HG02938 (cell line): ENCODE measurements at regions not wholly inside any gene's neighbourhood (a gene's known extent, or its start where the extent isn't known, plus 50 kb on each side); places are given as distances from the start of the nearest gene placed in this dataset.
A peak's percentile ranks its signal among the peaks of the same experiment; 100 is the strongest.
"Not testable (repeated sequence)": the region's sequence is repeated elsewhere in the genome, so short reads cannot be mapped to it uniquely, and the experiment has no call there.

Experiments used
- ATAC-seq: cut with Tn5 transposase; IDR thresholded peaks from one replicate; pipeline ENCODE4 v1.9.1; 2021; ENCODE audit warnings: mild to moderate bottlenecking, moderate library complexity; ENCODE audit not compliant: unreplicated experiment

GRCh38 chrX:23061116-23061515, 61.4 kb downstream of the DDX53 start:
- ATAC-seq, result no peak

GRCh38 chrX:23062359-23062758, 62.6 kb downstream of the DDX53 start:
- ATAC-seq, result no peak

GRCh38 chrX:23066588-23067281, 67.0 kb downstream of the DDX53 start:
- ATAC-seq, result peak; percentile 80

GRCh38 chrX:23075461-23075860, 75.7 kb downstream of the DDX53 start:
- ATAC-seq, result not testable (repeated sequence)

- ATAC-seq, result no peak
Measured at GRCh38 chrX:23079347-23079746, 79.6 kb downstream of the DDX53 start.

GRCh38 chrX:23100826-23101225, 101.1 kb downstream of the DDX53 start:
- ATAC-seq, result no peak

- ATAC-seq, result no peak
Measured at GRCh38 chrX:23103546-23103945, 103.8 kb downstream of the DDX53 start.

GRCh38 chrX:23114241-23114640, 114.5 kb downstream of the DDX53 start:
- no peak for ATAC-seq

GRCh38 chrX:23115651-23116050, 115.9 kb downstream of the DDX53 start:
- ATAC-seq, result no peak

GRCh38 chrX:23118163-23118562, 118.4 kb downstream of the DDX53 start:
- ATAC-seq, result no peak

GRCh38 chrX:23118890-23119527, 119.2 kb downstream of the DDX53 start:
- ATAC-seq, result no peak

- ATAC-seq, result no peak
Measured at GRCh38 chrX:23127586-23127985, 127.8 kb downstream of the DDX53 start.

- ATAC-seq, result no peak
Measured at GRCh38 chrX:23133551-23133950, 133.8 kb downstream of the DDX53 start.

- no peak for ATAC-seq
Measured at GRCh38 chrX:23134136-23134535, 134.4 kb downstream of the DDX53 start.

- no peak for ATAC-seq
Measured at GRCh38 chrX:23136816-23137215, 137.1 kb downstream of the DDX53 start.

GRCh38 chrX:23168291-23168690, 166.4 kb upstream of the PTCHD1 start:
- no peak for ATAC-seq

GRCh38 chrX:23185951-23186350, 148.7 kb upstream of the PTCHD1 start:
- no peak for ATAC-seq

GRCh38 chrX:23187819-23188218, 146.8 kb upstream of the PTCHD1 start:
- no peak for ATAC-seq

- ATAC-seq, result no peak
Measured at GRCh38 chrX:23194885-23195554, 139.6 kb upstream of the PTCHD1 start.

GRCh38 chrX:23195761-23196160, 138.9 kb upstream of the PTCHD1 start:
- ATAC-seq, result no peak

GRCh38 chrX:23201706-23202105, 132.9 kb upstream of the PTCHD1 start:
- ATAC-seq, result no peak

GRCh38 chrX:23202326-23202725, 132.3 kb upstream of the PTCHD1 start:
- no peak for ATAC-seq
